Panc1 (cell line): ENCODE measurements at regions not wholly inside any gene's neighbourhood (a gene's known extent, or its start where the extent isn't known, plus 50 kb on each side); places are given as distances from the start of the nearest gene placed in this dataset.

ENCODE experiments used
- ATAC-seq: fragments of 200-7000 bp; cut with Tn5 transposase; 2 replicates; pipeline ENCODE4 v1.9.1; 2020; ENCODE audit warnings: mild to moderate bottlenecking, moderate library complexity
- BruUV-seq: library from RNA; stranded (reverse); fragments of 400-500 nt; replicated peaks from 2 replicates; lab custom pipeline; 2021; lab: Mats Ljungman, UMichigan
- CTCF ChIA-PET: fragments of 300-600 bp; sonication (Branson Sonifier 250); formaldehyde crosslinking; loops from one replicate; lab custom pipeline; 2022; ENCODE audit warnings: antibody characterized with exemption; lab: Charles Lee
- POLR2A ChIA-PET: fragments of 300-600 bp; sonication (Branson Sonifier 250); formaldehyde crosslinking; loops from one replicate; lab custom pipeline; 2022; ENCODE audit warnings: antibody characterized with exemption; lab: Charles Lee
- DNase-seq: peaks from one replicate; pipeline ENCODE4 v3.0.0-alpha.2; 2010; ENCODE audit warnings: low read depth, low spot score
- H3K27ac ChIP-seq: 2 replicates; pipeline ENCODE4 v1.5.1; 2011; ENCODE audit warnings: mild to moderate bottlenecking, low read length, inconsistent platforms
- H3K27me3 ChIP-seq: fragments of 200-500 bp; sonication (Bioruptor generic); 2 replicates; pipeline ENCODE4 v1.6.0; 2014; ENCODE audit warnings: low read length, inconsistent platforms; ENCODE audit not compliant: control insufficient read depth, insufficient read depth
- H3K36me3 ChIP-seq: fragments of 200-500 bp; sonication (Bioruptor generic); 2 replicates; pipeline ENCODE4 v1.5.1; 2014; ENCODE audit warnings: inconsistent platforms, mild to moderate bottlenecking, low read length, moderate library complexity; ENCODE audit not compliant: control insufficient read depth, insufficient read depth
- H3K4me1 ChIP-seq: 2 replicates; pipeline ENCODE4 v1.5.1; 2011; ENCODE audit warnings: inconsistent platforms, mild to moderate bottlenecking, low read length, moderate library complexity; ENCODE audit not compliant: control insufficient read depth, insufficient read depth
- H3K4me3 ChIP-seq, 2 experiments: 2 replicates each; pipeline ENCODE4 v1.5.1; 2011 to 2012; ENCODE audit warnings: low read depth in 2 of 2, low read length in 2 of 2, mild to moderate bottlenecking in 2 of 2, inconsistent platforms in 1 of 2, moderate library complexity in 1 of 2
- H3K9me3 ChIP-seq: fragments of 200-500 bp; sonication (Bioruptor generic); 2 replicates; pipeline ENCODE4 v1.5.1; 2014; ENCODE audit warnings: low read depth, mild to moderate bottlenecking, inconsistent platforms, low read length, moderate library complexity; ENCODE audit not compliant: control insufficient read depth, insufficient read depth
- CTCF ChIP-seq: fragments of 450-650 bp; IDR thresholded peaks from 2 replicates; pipeline ENCODE4 v1.5.1; 2017; ENCODE audit warnings: mild to moderate bottlenecking
- POLR2AphosphoS5 ChIP-seq: IDR thresholded peaks from 2 replicates; pipeline ENCODE4 v1.6.1; 2012; ENCODE audit warnings: mild to moderate bottlenecking, low read depth, low read length, moderate library complexity
- REST ChIP-seq, 2 experiments: IDR thresholded peaks; 2 replicates each; pipeline ENCODE4 v1.6.1; 2011 to 2012; ENCODE audit warnings: low read depth in 2 of 2, control low read depth in 1 of 2, low read length in 1 of 2, mild to moderate bottlenecking in 1 of 2, moderate library complexity in 1 of 2; ENCODE audit not compliant: insufficient read depth in 1 of 2
- SIN3A ChIP-seq: IDR thresholded peaks from 2 replicates; pipeline ENCODE4 v1.6.1; 2012; ENCODE audit warnings: low read depth, mild to moderate bottlenecking, low read length, moderate library complexity, borderline replicate concordance; ENCODE audit not compliant: insufficient read depth
- TCF7L2 ChIP-seq: IDR thresholded peaks from 2 replicates; pipeline ENCODE4 v1.6.1; 2011; ENCODE audit warnings: mild to moderate bottlenecking, low read depth, low read length, inconsistent platforms
- in situ Hi-C: cut with HindIII; loops from 2 replicates; pipeline ENCODE4 v1.10.0; 2016; ENCODE audit warnings: low sequenced_read_pairs, low pct_unique_long_range_greater_than_20kb
- intact Hi-C: fragments of 100-400 bp; cut with micrococcal nuclease; formaldehyde crosslinking; loops from one replicate; pipeline ENCODE4 v1.10.0; 2022; ENCODE audit not compliant: unreplicated experiment

GRCh38 chr6:134778431-134778830 lies 171.5 kb downstream of the ALDH8A1 start:
- Histone ChIP-seq H3K4me1 (no peaks in the 10 kb centered on the region), H3K27me3 (no peaks in the 10 kb centered on the region), H3K9me3 (no peaks in the 10 kb centered on the region), H3K4me3 (no peak overlapping the region), H3K27ac (no peak overlapping the region), H3K36me3 (no peaks in the 10 kb centered on the region)
- DNase-seq, result no peak
- in situ Hi-C loops, result no loop called here
- ATAC-seq, result no peak
- ChIA-PET POLR2A (no interaction called here), CTCF (no interaction called here)
- no peak for TF ChIP-seq SIN3A
- intact Hi-C loops, result no loop called here
- no TSS peak for BruUV-seq

GRCh38 chr6:134774201-134774638 lies 175.7 kb downstream of the ALDH8A1 start:
- no TSS peak for BruUV-seq
- TF ChIP-seq TCF7L2, result no peak
- no peak for TF ChIP-seq SIN3A
- no peak for TF ChIP-seq REST (IDR thresholded peaks at IDR 0.05; ENCODE audit: insufficient read depth in 1 of 2, low read depth in 2 of 2, low read length in 1 of 2)
- no peak for TF ChIP-seq POLR2AphosphoS5
- TF ChIP-seq CTCF, result no peak
- Histone ChIP-seq H3K27ac (no peak overlapping the region), H3K27me3 (no peaks in the 10 kb centered on the region), H3K9me3 (no peaks in the 10 kb centered on the region), H3K36me3 (no peaks in the 10 kb centered on the region), H3K4me1 (no peaks in the 10 kb centered on the region), H3K4me3 (no peak overlapping the region)
- ChIA-PET POLR2A (no interaction called here), CTCF (no interaction called here)
- intact Hi-C loops (no loop called here), in situ Hi-C loops (no loop called here)
- ATAC-seq, result no peak
- no peak for DNase-seq

GRCh38 chr6:134772671-134773360 lies 177.1 kb downstream of the ALDH8A1 start:
- ATAC-seq (no peak), DNase-seq (no peak)
- no peaks in the 10 kb centered on the region for H3K36me3 ChIP-seq
- BruUV-seq, result no TSS peak
- no peak overlapping the region for H3K27ac ChIP-seq
- no peaks in the 10 kb centered on the region for H3K27me3 ChIP-seq
- no peaks in the 10 kb centered on the region for H3K4me1 ChIP-seq
- intact Hi-C loops, result no loop called here
- no peak for TF ChIP-seq POLR2AphosphoS5
- no peak for TF ChIP-seq CTCF
- TF ChIP-seq REST (IDR thresholded peaks at IDR 0.05; ENCODE audit: insufficient read depth in 1 of 2, low read depth in 2 of 2, low read length in 1 of 2), result no peak
- TF ChIP-seq TCF7L2, result no peak
- no peak for TF ChIP-seq SIN3A
- no peaks in the 10 kb centered on the region for H3K9me3 ChIP-seq
- H3K4me3 ChIP-seq, result no peak overlapping the region
- CTCF ChIA-PET, result no interaction called here
- in situ Hi-C loops, result no loop called here
- POLR2A ChIA-PET, result interaction anchor here (0.5 kb wide), 1 partner anchor 522 kb away, joined by 3 read pairs; no protein-coding TSS in a partner anchor
